Inferior parietal cortex (tissue), 1 donor: ENCODE measurements at regions not wholly inside any gene's neighbourhood (a gene's known extent, or its start where the extent isn't known, plus 50 kb on each side); places are given as distances from the start of the nearest gene placed in this dataset.

Source experiments
- DNase-seq: peaks from one replicate; pipeline ENCODE4 v3.0.0-alpha.2; 2016; ENCODE audit errors: extremely low spot score

GRCh38 chr9:14962193-14962882 lies 52.1 kb upstream of the FREM1 start:
- no peak for DNase-seq

- DNase-seq, result no peak
Measured at GRCh38 chr9:14961372-14962068, 51.3 kb upstream of the FREM1 start.

GRCh38 chr9:14960881-14961280 lies 50.7 kb upstream of the FREM1 start:
- DNase-seq, result no peak
